Neuron (in vitro differentiated cells): ENCODE measurements at regions not wholly inside any gene's neighbourhood (a gene's known extent, or its start where the extent isn't known, plus 50 kb on each side); places are given as distances from the start of the nearest gene placed in this dataset.
"Not testable (repeated sequence)": the region's sequence is repeated elsewhere in the genome, so short reads cannot be mapped to it uniquely, and the experiment has no call there.

ENCODE experiments used
- H2AFZ ChIP-seq: one replicate; pipeline ENCODE4 v1.6.1; 2013; ENCODE audit warnings: low read depth, mild to moderate bottlenecking, inconsistent platforms, low read length, moderate library complexity
- H3K27me3 ChIP-seq: one replicate; pipeline ENCODE4 v1.6.1; 2013; ENCODE audit warnings: low read length; ENCODE audit not compliant: insufficient read depth
- H3K36me3 ChIP-seq: one replicate; pipeline ENCODE4 v1.6.1; 2013; ENCODE audit warnings: low read length; ENCODE audit not compliant: insufficient read depth
- H3K4me1 ChIP-seq: one replicate; pipeline ENCODE4 v1.6.1; 2013; ENCODE audit warnings: low read length; ENCODE audit not compliant: insufficient read depth
- H3K4me3 ChIP-seq: 2 replicates; pipeline ENCODE4 v1.5.1; 2013; ENCODE audit warnings: mild to moderate bottlenecking, low read length, moderate library complexity
- H3K9me3 ChIP-seq: one replicate; pipeline ENCODE4 v1.6.1; 2013; ENCODE audit warnings: low read length

DNA sequence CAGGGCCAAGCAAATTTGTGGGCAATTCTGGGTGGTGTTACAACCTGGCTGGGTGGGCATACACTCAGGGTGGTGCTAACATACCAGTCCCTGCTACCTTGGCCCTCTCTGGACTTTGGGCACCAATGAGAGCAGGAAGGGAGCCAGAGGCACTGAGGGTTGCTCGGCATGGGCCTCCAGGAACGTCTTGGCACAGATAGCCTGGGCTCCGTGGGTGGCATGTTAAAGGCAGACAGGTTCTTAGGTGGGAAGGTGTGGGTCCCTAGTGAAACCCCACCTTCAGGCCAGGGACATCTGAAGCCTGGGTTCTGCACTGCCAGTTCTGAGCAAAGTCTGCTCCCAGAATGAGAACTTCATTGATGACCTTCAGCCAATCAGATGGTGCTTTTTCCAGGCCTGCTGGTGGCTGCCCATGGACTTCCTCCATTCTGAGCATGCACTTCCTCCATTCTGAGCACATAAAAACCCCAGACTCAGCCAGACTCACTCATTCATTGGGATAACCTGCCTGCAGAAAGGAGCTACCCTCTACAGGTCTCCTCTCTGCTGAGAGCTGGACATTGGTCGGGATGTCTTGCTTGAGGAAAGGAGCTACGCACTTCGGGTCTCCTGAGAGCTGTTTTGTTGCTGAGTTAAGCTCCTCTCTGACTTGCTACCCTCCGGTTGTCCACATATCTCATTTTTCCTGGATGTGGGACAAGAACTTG is 2567.1 kb downstream of the PCDH9 start:
- Histone ChIP-seq H2AFZ (no peak overlapping the region), H3K4me1 (no peaks in the 10 kb centered on the region), H3K36me3 (no peaks in the 10 kb centered on the region), H3K9me3 (no peaks in the 10 kb centered on the region), H3K27me3 (no peaks in the 10 kb centered on the region), H3K4me3 (no peak overlapping the region)

DNA sequence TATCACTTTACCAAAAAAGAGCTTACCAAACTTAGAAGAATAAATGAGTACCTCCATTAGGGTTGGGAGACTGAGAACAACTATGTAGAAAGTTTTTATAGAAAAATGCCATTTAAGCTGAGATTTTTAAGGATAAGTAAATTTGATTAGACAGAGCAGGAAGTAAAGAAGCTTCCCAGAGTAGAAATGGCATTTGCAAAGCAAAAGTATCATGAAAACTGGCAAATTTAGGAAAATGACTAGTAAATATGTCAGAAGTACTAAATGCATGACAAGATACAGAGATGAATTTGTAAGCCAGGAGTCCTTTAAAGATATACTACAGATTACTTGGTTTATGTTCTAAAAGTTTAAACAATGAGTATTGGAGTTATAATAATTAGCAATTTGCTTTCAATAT is 2581.8 kb downstream of the PCDH9 start:
- Histone ChIP-seq H3K4me3 (no peak overlapping the region), H3K4me1 (no peaks in the 10 kb centered on the region), H2AFZ (no peak overlapping the region), H3K27me3 (no peaks in the 10 kb centered on the region), H3K9me3 (no peaks in the 10 kb centered on the region), H3K36me3 (no peaks in the 10 kb centered on the region)

DNA sequence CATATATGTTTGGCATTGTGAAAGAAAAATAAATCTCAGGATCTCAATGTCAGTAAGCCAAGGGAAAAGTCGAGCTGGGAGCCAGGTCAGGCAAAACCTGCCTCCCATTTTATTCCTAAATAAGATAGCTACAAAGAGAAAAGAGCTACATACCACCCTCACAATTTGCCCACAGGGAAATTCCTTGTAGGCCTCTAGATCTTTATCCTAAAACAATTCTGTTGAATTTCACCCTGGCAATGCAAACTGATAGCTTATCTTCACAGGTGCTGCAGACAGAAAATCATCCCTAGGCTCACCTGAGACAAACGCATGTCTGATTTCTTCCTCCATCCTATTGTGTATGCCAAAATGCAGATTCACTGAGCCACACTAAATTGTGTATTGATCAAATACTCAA is 2587.1 kb downstream of the PCDH9 start:
- Histone ChIP-seq H3K9me3 (no peaks in the 10 kb centered on the region), H3K4me1 (no peaks in the 10 kb centered on the region), H3K36me3 (no peaks in the 10 kb centered on the region), H2AFZ (no peak overlapping the region), H3K4me3 (no peak overlapping the region), H3K27me3 (no peaks in the 10 kb centered on the region)

DNA sequence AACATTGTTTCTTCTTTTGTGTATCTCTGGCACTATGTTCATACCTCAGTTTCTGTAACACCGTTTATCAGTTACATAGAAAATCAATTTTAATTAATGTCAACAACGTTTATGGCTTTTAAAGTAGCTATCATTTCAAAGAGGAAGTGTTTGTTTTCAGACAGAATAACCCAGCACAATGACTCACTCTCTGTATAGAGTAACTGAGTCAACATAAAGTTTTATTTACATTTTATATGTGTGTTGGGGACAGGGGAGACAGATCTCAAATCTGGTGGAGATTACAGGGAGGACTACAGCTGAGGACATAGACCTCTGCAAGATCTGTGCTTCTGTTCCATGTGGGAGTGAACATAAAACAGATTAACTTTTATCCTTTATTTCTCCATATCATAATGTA is 2590.1 kb downstream of the PCDH9 start:
- no peak overlapping the region for H2AFZ ChIP-seq
- H3K9me3 ChIP-seq = no peaks in the 10 kb centered on the region
- no peak overlapping the region for H3K4me3 ChIP-seq
- no peaks in the 10 kb centered on the region for H3K4me1 ChIP-seq
- no peaks in the 10 kb centered on the region for H3K27me3 ChIP-seq
- H3K36me3 ChIP-seq = no peaks in the 10 kb centered on the region

DNA sequence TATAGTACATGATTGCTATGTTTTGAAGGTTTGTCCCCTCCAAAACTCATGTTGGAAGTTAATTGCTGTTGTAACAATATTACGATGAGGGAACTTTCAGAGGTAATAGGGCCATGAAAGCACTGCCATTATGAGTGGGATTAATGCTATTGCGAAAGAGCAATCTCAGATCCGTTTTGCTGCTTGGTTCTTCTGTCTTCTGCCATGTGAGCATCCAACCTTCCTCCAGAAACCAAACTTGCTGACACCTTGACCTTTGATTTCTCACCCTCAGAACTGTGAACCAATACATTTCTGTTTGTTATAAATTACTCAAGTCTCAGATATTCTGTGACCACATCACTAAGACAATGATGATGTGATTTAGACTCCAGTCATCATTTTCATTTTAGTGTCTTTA is 2590.9 kb downstream of the PCDH9 start:
- no peaks in the 10 kb centered on the region for H3K27me3 ChIP-seq
- no peaks in the 10 kb centered on the region for H3K9me3 ChIP-seq
- no peaks in the 10 kb centered on the region for H3K36me3 ChIP-seq
- no peaks in the 10 kb centered on the region for H3K4me1 ChIP-seq
- H2AFZ ChIP-seq = no peak overlapping the region
- H3K4me3 ChIP-seq = no peak overlapping the region

DNA sequence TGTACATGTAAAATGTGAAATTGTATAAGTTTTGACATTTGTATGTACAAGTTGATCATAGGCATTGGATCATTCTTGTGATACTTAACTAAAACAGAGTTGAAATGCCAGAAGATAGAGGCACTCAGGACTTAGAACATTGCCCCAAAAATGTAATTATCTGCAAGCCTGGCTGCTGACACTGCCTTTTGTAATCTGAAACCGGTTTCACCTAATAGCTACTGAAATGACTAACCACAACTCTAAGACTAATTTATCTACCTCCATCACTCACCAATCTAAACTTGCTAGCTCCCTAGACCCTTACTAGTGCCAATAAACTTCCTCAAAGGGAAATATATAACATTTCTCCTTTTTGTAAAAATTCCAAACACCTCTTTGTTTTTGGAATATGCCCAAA is 2596.2 kb downstream of the PCDH9 start:
- no peaks in the 10 kb centered on the region for H3K9me3 ChIP-seq
- H2AFZ ChIP-seq = no peak overlapping the region
- H3K4me3 ChIP-seq = no peak overlapping the region
- no peaks in the 10 kb centered on the region for H3K36me3 ChIP-seq
- no peaks in the 10 kb centered on the region for H3K4me1 ChIP-seq
- H3K27me3 ChIP-seq = no peaks in the 10 kb centered on the region

DNA sequence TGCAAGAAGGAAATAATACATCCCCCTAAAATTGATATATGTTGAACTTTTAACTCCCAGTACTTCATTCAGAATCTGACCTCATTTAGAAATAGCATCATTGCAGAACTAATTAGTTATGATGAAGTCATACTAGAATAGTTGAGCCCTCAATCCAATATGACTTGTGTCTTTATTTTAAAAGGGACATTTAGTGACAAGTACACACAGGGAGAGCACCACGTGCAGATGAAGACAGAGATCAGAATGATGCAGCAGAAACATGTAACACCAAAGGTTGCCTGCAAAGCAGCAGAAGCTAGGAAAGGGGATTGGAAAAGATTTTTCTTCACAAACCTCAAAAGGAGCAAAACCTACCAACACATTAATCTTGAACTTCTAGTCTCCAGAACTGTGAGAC is 2602.5 kb downstream of the PCDH9 start:
- Histone ChIP-seq H3K27me3 (no peaks in the 10 kb centered on the region), H3K4me1 (no peaks in the 10 kb centered on the region), H3K9me3 (no peaks in the 10 kb centered on the region), H2AFZ (no peak overlapping the region), H3K4me3 (no peak overlapping the region), H3K36me3 (no peaks in the 10 kb centered on the region)

DNA sequence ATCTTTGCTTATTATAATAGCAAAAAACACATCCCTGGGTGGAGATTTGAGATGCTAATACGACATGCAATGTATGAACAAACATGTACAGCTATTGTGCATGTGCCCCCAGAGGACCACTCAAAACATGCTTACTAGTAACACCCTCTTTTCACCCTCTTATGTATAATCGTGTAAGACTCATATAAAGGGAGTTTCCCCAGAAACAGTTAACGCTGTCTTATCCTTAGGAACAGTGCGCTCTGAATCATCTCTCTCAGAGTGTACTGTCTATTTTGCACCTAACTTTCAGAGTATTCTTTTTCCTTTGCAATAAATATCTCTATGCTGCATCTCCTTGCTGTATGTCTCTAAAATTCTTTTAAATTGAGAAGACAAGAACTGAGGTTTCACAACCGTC is 2604.0 kb downstream of the PCDH9 start:
- H3K36me3 ChIP-seq = no peaks in the 10 kb centered on the region
- no peak overlapping the region for H3K4me3 ChIP-seq
- no peaks in the 10 kb centered on the region for H3K9me3 ChIP-seq
- no peak overlapping the region for H2AFZ ChIP-seq
- H3K27me3 ChIP-seq = no peaks in the 10 kb centered on the region
- H3K4me1 ChIP-seq = no peaks in the 10 kb centered on the region

DNA sequence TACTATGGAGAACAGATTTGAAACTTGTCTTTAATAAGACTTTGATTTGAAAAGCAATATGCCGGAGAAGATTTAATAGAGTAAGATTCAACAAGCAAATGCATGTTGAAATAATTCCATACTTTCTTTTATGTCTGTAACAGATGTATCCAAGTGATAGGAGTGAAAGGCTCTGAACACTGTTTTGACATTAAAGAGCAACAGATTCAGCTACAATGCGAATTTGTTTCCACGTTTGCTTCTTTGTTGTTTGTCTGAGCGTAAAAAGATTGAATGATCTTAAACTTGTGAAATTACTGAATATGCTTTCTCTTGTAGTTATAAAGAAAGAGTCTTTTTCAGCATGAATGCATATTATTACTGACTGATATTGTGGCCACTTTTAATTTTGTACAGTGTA is 2612.9 kb downstream of the PCDH9 start:
- H3K4me1 ChIP-seq = no peaks in the 10 kb centered on the region
- no peak overlapping the region for H3K4me3 ChIP-seq
- no peaks in the 10 kb centered on the region for H3K27me3 ChIP-seq
- H3K9me3 ChIP-seq = no peaks in the 10 kb centered on the region
- no peaks in the 10 kb centered on the region for H3K36me3 ChIP-seq
- no peak overlapping the region for H2AFZ ChIP-seq

DNA sequence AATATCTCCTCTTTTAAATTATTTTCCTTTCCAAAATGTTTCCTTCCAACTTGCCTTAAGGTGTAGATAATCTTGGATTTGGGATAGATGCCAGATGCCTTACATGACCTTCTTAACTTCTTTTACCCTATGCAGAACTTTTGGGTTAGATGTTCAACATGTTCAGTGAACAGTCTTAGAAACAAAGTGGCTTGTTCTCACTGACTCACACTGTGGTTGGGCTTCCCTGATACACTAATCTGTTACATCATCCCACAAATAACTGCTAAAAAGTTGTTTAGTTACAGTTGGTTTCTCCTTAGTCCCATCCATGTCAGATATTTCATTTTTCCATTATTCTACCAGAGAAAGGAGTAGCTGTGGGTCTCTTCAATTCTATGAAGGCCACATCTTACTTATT is 2638.2 kb downstream of the PCDH9 start:
- no peaks in the 10 kb centered on the region for H3K9me3 ChIP-seq
- no peaks in the 10 kb centered on the region for H3K4me1 ChIP-seq
- H3K27me3 ChIP-seq = no peaks in the 10 kb centered on the region
- H3K4me3 ChIP-seq = no peak overlapping the region
- no peaks in the 10 kb centered on the region for H3K36me3 ChIP-seq
- no peak overlapping the region for H2AFZ ChIP-seq

DNA sequence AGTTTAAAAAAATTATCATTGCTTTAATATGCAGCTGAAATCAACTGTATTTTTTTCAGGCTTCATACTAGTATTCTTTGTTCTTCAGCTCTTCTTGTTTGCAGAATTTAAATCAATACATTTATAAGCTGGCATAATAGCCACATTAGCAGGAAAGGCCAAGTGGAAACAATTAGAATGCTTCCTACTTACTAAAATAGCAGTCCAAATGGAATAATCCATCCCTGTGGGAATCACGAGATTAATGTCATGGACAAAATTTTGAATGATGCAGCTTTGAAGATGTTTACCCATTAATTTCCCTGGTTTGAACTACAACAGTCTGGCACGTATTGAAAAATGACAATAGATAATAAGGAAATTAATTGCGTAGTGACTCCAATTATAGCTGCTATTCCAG is 2650.8 kb downstream of the PCDH9 start:
- no peaks in the 10 kb centered on the region for H3K4me1 ChIP-seq
- no peak overlapping the region for H2AFZ ChIP-seq
- H3K36me3 ChIP-seq = no peaks in the 10 kb centered on the region
- no peaks in the 10 kb centered on the region for H3K27me3 ChIP-seq
- no peaks in the 10 kb centered on the region for H3K9me3 ChIP-seq
- no peak overlapping the region for H3K4me3 ChIP-seq

DNA sequence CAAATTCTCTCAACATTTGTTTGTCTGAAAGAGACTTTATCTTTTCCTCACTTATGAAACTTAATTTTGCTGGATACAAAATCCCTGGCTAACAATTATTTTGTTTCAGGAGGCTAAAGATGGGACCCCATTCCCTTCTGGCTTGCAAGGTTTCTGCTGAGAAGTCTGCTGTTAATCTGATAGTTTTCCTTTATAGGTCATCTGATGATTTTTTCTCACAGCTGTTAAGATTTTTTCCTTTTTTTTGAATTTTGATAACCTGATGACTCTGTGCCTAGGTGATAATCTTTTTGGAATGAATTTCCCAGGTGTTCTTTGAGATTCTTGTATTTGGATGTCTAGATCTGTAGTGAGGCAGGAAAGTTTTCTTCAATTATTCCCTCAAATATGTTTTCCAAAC is 2661.4 kb downstream of the PCDH9 start:
- no peaks in the 10 kb centered on the region for H3K9me3 ChIP-seq
- no peak overlapping the region for H2AFZ ChIP-seq
- no peaks in the 10 kb centered on the region for H3K27me3 ChIP-seq

DNA sequence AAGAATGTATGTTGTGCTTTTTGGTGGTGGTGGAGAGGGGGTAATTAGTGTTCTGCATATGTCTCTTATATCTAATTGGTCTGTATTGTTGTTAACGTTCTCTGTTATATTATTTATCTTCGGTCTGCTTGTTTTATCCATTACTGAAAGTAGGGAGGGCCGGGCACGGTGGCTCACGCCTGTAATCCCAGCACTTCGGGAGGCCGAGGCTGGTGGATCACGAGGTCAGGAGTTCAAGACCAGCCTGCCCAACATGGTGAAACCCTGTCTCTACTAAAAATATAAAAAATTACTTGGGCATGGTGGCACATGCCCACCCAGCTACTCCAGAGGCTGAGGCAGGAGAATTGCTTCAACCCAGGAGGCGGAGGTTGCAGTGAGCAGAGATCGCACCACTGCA is 2672.1 kb downstream of the PCDH9 start:
- H2AFZ ChIP-seq, H3K9me3 ChIP-seq, H3K4me3 ChIP-seq, H3K36me3 ChIP-seq, H3K27me3 ChIP-seq, H3K4me1 ChIP-seq: not testable (repeated sequence)

More for the DNA sequence above, 2661.4 kb downstream of the PCDH9 start:
- no peaks in the 10 kb centered on the region for H3K36me3 ChIP-seq
- no peak overlapping the region for H3K4me3 ChIP-seq
- no peaks in the 10 kb centered on the region for H3K4me1 ChIP-seq

DNA sequence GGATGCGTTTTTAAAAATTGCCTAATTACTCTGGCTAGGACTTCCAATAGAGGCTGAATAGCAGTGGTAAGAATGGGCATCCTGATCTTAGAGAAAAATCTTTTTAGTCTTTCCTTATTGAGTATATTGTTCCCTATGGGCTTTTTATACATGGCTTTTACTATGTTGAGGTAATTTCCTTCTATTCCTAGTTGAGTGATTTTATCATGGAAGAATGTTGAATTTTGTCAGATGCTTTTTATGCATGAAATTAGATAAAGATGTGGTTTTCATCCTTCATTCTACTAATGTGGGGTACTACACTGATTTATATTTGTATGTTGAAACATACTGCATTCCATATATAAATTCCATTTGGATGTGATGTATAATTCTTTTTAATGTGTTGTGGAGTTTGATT is 2673.8 kb downstream of the PCDH9 start:
- Histone ChIP-seq H3K27me3 (no peaks in the 10 kb centered on the region), H3K36me3 (no peaks in the 10 kb centered on the region), H2AFZ (no peak overlapping the region), H3K4me3 (no peak overlapping the region), H3K9me3 (no peaks in the 10 kb centered on the region), H3K4me1 (no peaks in the 10 kb centered on the region)
